ENCODE measurements at regions not wholly inside any gene's neighbourhood (a gene's known extent, or its start where the extent isn't known, plus 50 kb on each side); places are given as distances from the start of the nearest gene placed in this dataset.

GRCh38 chr4:60723796-60724195 is 476.3 kb upstream of the ADGRL3 start:
- Histone ChIP-seq H2AFZ (ENCODE audit: low read length) (no peak overlapping the region), H3K27me3 (replicated peaks in 1 of 4; ENCODE audit: control insufficient read depth in 3 of 4, extremely low read depth in 1 of 4, insufficient read depth in 3 of 4, low read length in 3 of 4) (no peaks in the 10 kb centered on the region), H3K9me3 (ENCODE audit: insufficient read depth in 2 of 2, low read depth in 1 of 2, low read length in 1 of 2) (no peaks in the 10 kb centered on the region), H3K79me2 (ENCODE audit: control insufficient read depth in 1 of 2, insufficient read depth in 2 of 2, low read length in 2 of 2) (no peaks in the 10 kb centered on the region), H3K23me2 (ENCODE audit: low read depth, low read length) (no peaks in the 10 kb centered on the region), H4K20me1 (replicated peaks in 1 of 2; ENCODE audit: control insufficient read depth in 1 of 2, insufficient read depth in 2 of 2, low read length in 2 of 2) (no peaks in the 10 kb centered on the region), H2BK5ac (ENCODE audit: low read depth, low read length) (no peak overlapping the region), H3K14ac (ENCODE audit: insufficient read length) (no peak overlapping the region), H3K4ac (replicated peaks; ENCODE audit: insufficient read length, low read depth, low read length) (no peak overlapping the region), H4K91ac (replicated peaks; ENCODE audit: insufficient read length, low read length) (no peak overlapping the region), H2BK15ac (ENCODE audit: low read length) (no peak overlapping the region), H2AK5ac (ENCODE audit: low read depth, low read length) (no peak overlapping the region), H3K36me3 (ENCODE audit: control insufficient read depth in 2 of 4, insufficient read depth in 4 of 4, low read length in 3 of 4) (no peaks in the 10 kb centered on the region), H3K4me3 (ENCODE audit: extremely low read depth in 1 of 4, insufficient read depth in 2 of 4, low read depth in 3 of 4, low read length in 4 of 4) (no peak overlapping the region), H3K4me1 (replicated peaks in 1 of 4; ENCODE audit: control insufficient read depth in 3 of 4, insufficient read depth in 4 of 4, low read length in 3 of 4) (no peaks in the 10 kb centered on the region), H2BK12ac (ENCODE audit: low read depth, low read length) (no peak overlapping the region), H3K9ac (replicated peaks in 1 of 4; ENCODE audit: extremely low read depth in 1 of 4, low read depth in 3 of 4, low read length in 3 of 4) (no peak overlapping the region), H3K79me1 (ENCODE audit: low read depth, low read length) (no peaks in the 10 kb centered on the region), H3K56ac (replicated peaks; ENCODE audit: insufficient read length, low read depth, low read length) (no peak overlapping the region), H3K18ac (ENCODE audit: extremely low read depth, low read length) (no peak overlapping the region), H3K27ac (ENCODE audit: low read depth, low read length) (no peak overlapping the region), H3K4me2 (ENCODE audit: insufficient read depth in 1 of 2, low read depth in 2 of 2, low read length in 2 of 2) (no peak overlapping the region), H2BK120ac (replicated peaks; ENCODE audit: low read depth, low read length) (no peak overlapping the region), H3K23ac (ENCODE audit: insufficient read length) (no peak overlapping the region), H2BK20ac (ENCODE audit: low read length) (no peak overlapping the region), H4K8ac (ENCODE audit: extremely low read depth, insufficient read depth, low read length) (no peak overlapping the region), H4K5ac (ENCODE audit: insufficient read length, low read depth, low read length) (no peak overlapping the region)
- ChIA-PET CTCF (ENCODE audit: partially characterized antibody) (no interaction called here), POLR2A (ENCODE audit: partially characterized antibody) (no interaction called here)
- FAIRE-seq, result no peak
- TF ChIP-seq ATF2 (IDR thresholded peaks at IDR 0.05; ENCODE audit: low read length) (no peak), CTCF (IDR thresholded peaks at IDR 0.05; ENCODE audit: control extremely low read depth in 1 of 3, insufficient read depth in 1 of 3, low read depth in 1 of 3, low read length in 3 of 3) (no peak), RXRA (IDR thresholded peaks at IDR 0.05; ENCODE audit: insufficient read depth, low read depth, low read length) (no peak), CHD1 (IDR thresholded peaks at IDR 0.05; ENCODE audit: low read depth, low read length) (no peak), NRF1 (IDR thresholded peaks at IDR 0.05; ENCODE audit: low read depth, low read length) (no peak), JUN (IDR thresholded peaks at IDR 0.05; ENCODE audit: low read depth, low read length) (no peak), CREB1 (IDR thresholded peaks at IDR 0.05) (no peak), SIRT6 (IDR thresholded peaks at IDR 0.05; ENCODE audit: low read length) (no peak), GABPA (IDR thresholded peaks at IDR 0.05; ENCODE audit: borderline replicate concordance, insufficient read depth, low read length) (no peak), SP4 (IDR thresholded peaks at IDR 0.05; ENCODE audit: low read length) (no peak)
- 88% methylated on average over 3 of the region's 3 CpGs; no CpG with 5 or more reads in 1 of the 2 experiments for WGBS, 2 experiments (ENCODE audit: extremely low coverage in 1 of 2, insufficient coverage in 1 of 2, insufficient read length in 1 of 2, insufficient replicate concordance in 2 of 2, low coverage in 1 of 2, low lambda C conversion rate in 2 of 2, missing lambda C conversion rate in 1 of 2)
- DNase-seq (ENCODE audit: low read depth in 1 of 2, low spot score in 2 of 2), result no peak
